ENCODE measurements at regions not wholly inside any gene's neighbourhood (a gene's known extent, or its start where the extent isn't known, plus 50 kb on each side); places are given as distances from the start of the nearest gene placed in this dataset.
"Not testable (repeated sequence)": the region's sequence is repeated elsewhere in the genome, so short reads cannot be mapped to it uniquely, and the experiment has no call there.

DNA sequence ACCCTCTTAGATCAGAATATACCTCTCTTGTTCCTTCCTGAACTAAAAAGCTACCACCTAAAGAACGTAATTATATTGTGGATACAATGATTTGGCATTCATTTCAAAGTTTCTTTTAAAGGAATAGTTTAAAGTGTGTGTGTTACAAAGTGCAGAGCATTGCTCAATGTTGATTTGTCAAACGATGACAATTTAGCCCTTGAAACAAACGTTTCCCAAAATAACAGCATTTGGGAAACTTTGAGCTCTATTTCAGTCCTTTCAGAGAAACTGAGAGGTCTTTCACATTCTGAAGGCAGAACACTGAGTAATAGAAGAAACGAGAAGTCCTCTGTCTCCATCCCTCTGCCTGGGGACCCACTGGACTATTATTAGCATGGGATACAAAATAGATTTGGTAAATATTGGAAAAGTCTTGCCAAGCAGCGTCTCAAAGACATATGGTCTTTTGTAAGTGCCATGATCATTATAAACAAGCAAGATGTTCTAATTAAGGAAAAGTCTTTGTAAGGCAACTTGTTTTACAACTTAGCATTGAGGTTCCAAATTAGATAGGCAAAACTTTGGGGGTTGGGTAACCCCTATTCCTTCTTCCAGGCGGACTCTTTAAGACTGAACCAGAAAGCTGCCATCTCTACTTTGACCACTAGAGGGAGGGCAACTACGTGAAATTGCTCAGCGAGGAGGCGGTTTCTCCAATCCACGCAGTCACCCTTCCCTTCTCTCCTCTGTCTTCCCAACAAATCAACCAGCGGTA is 208.8 kb downstream of the RNF144B start:
- DNase-seq (ENCODE audit: low read depth), result peak; percentile 12

DNA sequence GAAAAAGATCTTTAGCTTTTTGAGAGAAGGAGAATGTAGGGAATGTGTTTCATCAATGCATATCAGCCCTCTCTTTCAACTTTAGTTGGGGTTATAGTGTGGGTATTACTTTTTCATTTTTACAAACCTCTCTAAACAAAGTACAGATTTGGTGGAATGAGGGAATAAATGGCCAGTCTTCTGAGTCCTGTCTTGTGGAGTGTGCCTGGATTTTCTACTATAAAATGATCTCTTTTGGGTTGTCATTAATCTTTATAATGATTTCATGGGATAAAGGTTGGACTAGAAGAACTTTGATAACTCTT is 209.3 kb downstream of the RNF144B start:
- DNase-seq (ENCODE audit: low read depth), result no peak

DNA sequence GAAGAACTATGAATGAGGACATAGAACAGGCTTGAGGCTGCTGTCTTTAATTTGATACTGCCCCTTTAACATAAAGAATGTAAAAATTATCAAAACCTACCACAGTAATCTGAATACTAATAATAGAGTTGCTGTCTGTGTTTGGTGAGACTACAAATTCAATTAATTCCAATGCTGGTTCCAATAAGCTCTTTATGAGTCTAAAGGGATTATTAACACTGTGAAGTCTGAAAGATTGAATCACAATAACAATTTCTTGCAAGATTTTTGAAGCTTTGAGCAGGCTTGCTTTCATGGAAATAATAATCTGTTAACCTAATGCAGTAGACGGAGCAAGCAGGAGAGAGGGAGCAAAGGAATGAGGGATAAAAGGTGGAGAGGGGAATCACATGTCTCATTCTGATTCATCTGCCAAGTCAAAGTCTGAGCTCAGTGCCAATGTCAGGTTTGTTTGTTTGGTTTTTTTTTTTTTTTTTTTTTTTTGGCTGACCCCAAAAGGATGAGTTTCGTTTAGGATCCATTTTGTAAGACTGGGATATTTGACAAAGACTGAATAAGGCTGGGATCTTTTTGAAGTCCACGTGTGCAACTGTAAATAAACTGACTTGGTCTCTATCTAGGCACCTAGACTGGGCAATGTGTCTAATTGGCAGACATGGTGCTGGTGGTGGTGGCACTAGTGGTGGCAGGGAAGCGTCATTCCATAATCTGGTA is 211.6 kb downstream of the RNF144B start:
- DNase-seq (ENCODE audit: low read depth), result no peak

DNA sequence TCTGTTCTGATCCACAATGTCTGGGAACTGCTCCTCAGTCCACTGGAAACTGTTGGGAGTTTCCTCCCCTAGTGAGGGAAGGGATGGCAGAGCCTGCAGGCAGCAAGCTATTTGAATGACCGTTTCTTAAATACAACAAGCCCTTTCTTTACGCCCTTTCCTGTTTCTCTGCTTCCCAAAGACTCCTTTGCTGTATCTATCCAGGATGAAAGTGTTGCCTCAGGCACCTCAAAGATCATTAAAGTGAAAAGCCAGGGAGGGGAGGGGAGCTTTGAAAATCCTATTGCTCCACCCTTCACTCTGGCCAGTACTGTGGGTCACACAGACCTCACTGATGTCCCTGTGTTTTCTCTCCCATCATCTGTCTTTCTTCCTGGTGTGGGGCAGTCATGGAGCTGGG is 213.1 kb downstream of the RNF144B start:
- DNase-seq (ENCODE audit: low read depth), result no peak

DNA sequence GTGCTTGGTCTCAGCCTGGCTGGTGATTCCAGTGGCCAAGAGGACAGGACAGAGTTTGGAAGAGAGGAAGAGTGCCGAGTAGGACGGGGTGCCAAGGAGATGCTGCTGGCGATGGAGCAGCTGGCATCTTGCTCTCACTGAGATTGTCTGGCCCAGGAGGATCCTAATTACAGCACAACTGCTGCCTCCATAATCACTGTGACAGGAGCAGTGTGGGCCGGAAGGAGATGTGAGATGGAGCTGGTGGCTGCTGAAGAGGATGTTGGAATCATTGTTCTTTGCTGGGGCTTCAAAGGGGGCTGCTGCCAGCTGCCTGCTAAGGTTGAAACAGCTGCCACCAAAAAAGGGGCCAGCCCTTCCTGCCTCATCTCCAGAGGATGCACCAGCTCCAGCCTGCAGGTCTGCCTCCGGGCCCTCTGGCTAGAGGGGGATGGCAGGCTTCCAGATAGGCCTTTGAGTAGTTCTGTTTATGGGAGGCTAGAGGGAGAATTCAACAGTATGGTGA is 214.4 kb downstream of the RNF144B start:
- no peak for DNase-seq (ENCODE audit: low read depth)

DNA sequence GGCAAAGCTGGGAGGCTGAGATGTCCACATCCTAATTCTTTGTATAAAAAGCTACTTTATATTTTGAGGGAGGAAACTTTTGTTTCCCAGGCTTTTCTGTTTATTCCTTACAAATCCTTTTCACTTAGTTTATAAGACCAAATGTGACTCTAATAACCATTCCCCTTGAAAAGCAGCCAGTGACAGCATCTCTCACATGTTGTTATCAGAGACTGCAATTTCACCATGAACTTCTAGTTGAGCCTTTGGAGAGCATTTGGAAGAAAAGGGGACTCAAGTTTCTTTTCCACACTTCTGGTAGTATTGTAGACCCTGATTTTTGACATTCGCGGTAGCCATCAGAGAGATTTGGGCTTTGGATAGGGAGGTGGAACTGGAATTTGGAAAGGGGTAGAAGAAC is 215.8 kb downstream of the RNF144B start:
- no peak for DNase-seq (ENCODE audit: low read depth)

DNA sequence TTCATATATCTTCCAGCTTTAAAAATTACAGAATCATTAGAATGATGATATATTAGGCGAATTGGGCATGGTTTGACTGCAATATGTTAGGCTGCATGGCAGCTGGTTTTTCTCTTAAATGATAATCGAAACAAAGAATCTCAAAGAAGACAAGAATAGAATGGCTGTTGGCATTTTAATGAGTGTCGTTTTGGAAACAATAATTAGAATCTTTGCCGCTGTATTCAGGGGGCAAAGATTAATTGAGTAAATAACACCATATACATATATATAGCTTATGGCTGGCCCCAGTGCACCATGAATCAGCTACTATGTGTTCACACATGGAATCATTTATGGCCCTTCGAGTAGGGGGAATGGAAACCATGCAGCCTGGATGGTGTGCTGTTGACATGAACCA is 216.2 kb downstream of the RNF144B start:
- no peak for DNase-seq (ENCODE audit: low read depth)

DNA sequence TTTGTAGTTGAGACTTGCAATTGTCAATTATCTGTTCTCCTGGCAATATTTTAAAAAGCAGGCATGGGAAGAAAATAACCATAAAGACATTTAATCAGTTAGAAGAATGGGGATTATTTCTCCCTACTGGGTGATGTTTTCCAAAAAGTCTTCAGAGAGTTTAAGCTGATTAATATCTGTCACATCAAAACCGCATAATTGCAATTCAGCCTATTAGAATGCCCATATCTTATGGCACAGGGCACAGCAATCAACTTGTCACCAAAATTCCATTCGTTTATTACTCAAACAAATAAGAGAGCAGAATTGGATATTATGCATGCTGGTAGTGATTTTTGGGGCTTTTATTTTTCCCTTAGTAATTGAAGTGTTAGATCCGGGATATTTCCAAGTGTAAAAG is 218.7 kb downstream of the RNF144B start:
- no peak for DNase-seq (ENCODE audit: low read depth)

DNA sequence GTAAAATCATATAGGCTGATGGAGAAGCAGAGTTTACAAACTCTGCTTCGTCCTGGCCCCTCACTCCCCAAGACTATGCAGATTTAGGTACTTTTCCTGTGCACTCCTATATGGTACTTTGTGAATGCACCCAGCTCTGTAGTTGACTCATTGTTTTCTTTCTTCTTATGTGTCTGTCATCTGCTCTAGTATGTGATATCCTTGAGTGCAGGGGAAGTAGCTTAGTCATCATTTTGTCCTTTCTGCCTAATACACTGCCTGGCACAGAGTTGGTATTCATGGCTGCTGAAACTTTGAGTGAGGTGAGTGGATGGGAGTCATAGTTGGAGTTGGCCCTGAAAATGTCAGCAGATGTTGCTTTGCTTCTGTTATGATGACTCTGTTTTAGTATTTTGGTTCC is 222.6 kb downstream of the RNF144B start:
- no peak for DNase-seq (ENCODE audit: low read depth)

DNA sequence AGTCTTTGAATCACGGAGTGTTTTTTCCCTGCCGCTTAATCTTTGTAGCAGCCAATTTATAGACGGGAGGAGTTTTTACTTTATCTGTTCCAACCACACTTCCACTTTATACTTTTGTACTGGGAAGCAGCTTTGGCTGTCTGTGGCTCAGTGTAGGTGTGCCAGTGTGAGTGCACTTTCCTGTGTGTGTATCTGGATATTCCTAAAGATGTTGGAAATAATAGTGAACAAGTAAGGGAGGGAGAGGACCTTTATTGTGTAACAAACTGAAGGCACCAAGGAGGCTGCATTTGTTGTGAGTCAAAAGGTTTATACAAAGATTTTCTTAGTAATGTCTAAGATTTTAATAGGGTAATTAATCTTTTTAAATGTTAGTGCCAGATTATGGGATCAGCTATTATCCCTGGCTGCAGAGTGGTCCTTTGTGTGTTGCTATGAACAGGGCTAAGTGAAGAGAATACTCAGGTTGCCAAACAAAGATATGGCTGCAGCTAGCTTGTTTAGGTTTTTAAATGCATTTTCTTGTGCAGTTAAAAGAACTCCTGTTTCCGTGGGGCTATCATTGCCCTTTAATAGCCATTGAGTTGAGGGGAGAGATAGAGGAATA is 226.3 kb downstream of the RNF144B start:
- DNase-seq (ENCODE audit: low read depth), result no peak

DNA sequence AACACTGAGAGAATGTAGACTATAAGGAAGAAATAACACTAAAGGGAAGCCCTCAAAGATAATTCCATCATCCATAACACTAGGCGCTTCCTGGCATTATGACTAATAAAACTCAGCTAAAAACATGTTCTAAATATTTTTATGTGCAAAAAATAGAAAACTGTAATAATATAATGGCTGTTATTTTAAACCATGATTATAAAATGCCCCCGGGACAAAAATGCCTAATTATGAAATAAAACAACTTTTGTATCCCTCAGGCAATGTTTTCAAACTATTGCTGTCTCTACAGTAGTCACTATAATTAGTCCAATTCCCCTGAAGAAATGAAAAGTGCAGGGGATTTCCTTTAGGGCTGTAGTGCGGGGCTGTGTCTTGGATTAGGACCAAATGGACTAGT is 242.4 kb downstream of the RNF144B start:
- no peak for DNase-seq (ENCODE audit: low read depth)

DNA sequence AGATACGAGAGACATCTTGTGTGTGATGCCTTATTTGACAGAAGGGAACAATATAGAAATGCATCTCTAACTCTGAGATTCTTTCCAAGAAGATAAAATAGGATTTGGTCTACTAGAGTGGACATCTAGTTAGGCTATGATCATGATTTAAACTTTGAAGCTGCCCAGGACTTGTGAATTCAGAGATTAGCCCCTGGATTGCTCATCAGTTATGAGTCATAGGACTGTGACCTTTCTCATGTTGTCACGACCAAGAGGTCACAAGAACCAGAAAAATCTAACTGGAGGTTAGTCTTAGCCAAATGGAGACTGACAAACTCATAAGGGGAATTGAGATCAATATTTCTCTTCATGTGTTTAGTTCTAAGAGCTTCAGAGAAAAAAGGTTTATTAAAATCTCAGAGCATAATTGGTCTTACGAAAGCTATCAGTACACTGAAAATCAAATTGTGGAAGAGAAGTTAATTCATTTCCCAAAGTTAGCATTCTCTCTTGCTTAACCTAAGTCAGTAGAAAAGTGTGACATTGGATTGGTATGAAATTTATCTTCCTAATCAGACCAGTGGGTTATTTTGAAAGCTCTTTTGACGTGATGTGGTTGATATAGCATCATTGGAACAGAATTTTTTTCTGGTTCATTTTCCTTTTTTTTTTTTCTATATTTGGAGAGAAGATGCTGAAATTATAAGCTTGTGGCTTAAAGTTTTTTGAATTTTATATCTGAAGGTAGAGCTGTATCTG is 245.7 kb downstream of the RNF144B start:
- no peak for DNase-seq (ENCODE audit: low read depth)

DNA sequence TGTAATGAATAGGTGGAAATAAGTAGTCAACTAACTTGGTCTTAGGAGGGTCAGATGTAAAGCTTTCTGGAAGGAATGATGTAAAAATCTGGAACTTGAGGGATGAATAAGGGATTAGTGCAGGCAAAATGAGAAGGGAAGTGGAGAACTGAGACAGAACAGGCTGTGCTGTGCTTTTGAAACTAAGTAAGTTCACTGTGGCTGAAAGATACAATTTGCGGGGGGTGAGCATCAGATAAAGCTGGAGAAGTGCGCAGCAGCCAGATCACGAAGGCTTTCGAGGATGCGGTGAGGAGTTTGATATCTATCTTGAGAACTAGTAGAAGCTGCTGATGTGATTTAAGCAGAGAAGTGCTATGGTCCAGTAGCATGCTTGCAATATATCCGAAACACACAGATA is 247.8 kb downstream of the RNF144B start:
- DNase-seq (ENCODE audit: low read depth), result no peak

DNA sequence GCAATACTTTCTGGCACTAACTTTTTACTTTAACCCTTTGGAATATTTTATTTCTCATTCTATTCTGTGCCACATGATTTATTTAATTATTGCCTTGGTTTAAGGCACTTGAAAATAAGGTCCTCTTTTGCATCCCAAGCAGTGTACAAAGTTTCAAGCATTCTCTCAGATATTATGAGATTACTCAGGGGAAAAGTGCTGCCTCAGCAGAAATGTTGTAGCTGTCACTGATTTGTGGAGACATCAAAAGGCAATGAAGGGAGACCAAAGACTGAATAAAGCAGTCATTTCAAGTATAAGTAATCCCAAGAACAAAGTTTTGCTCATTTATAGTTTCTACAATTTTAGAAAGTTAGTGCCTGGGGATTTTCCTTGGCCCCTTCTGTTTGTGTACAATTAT is 253.0 kb downstream of the RNF144B start:
- no peak for DNase-seq (ENCODE audit: low read depth)

DNA sequence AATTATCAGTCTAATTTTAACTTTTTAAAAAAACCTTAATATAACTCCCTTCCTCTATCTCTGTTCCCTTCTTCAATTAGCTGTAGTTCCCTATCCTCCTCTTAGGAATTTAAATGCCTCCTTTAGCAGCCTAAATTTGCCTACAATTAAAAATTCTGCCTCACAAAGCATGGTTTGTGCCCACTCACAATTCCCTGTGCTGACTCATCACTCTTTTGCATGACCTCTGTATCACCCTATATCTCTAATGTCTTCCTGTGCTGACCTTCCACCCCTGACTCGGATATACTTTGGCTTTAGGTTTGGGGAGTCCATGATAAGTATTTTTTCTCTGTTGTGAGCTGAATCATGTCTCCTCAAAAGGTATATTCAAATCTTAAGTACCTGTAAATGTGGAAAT is 253.6 kb downstream of the RNF144B start:
- no peak for DNase-seq (ENCODE audit: low read depth)

DNA sequence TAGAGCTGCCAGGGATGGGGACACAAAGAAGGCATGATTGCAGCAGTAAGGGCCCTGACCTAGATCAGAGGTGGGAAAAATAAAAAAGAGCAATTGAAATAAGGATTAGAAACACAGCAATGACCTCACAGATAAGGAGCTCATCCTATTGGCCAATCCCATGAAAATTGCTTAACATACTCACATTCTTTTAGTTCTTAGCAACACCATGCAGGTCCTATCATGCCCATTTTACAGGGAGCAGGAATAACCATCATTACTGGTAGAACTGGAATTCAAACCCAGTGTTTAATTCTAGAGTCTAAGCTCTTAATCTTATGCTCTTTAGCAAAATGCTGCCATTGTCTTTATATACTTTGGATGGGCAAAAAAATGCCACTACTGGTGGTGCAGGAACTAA is 267.7 kb downstream of the RNF144B start:
- DNase-seq (ENCODE audit: low read depth), result no peak

DNA sequence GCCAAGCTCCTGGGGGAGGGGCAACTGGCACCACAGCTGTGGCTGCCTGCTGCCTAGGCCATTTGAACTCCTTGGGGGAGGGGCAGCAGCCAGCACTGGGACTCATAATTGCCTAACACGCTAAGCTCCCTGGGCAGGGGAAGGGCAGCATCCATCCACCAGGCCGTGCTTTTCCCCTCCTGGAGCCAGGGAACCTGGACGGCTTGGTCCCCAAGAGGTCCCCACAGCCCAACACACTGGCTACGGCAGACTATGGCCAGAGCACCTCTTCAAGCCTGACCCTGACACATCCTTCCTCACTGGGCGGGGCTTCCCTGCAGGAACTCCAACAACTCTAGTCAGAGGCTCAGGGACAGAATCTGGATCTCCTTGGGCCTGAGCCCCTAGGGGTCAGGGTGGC is 269.4 kb downstream of the RNF144B start:
- no peak for DNase-seq (ENCODE audit: low read depth)

DNA sequence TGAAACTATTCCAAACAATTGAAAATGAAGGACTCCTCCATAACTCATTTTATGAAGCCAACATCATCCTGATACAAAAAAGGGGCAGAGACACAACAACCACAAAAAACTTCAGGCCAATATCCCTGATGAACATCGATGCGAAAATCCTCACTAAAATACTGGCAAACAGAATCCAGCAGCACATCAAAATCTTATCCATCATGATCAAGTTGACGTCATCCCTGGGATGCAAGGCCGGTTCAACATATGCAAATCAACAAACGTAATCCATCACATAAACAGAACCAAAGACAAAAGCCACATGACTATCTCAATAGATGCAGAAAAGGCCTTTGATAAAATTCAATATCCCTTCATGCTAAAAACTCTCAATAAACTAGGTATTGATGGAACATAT is 272.8 kb downstream of the RNF144B start:
- DNase-seq (ENCODE audit: low read depth), result not testable (repeated sequence)

DNA sequence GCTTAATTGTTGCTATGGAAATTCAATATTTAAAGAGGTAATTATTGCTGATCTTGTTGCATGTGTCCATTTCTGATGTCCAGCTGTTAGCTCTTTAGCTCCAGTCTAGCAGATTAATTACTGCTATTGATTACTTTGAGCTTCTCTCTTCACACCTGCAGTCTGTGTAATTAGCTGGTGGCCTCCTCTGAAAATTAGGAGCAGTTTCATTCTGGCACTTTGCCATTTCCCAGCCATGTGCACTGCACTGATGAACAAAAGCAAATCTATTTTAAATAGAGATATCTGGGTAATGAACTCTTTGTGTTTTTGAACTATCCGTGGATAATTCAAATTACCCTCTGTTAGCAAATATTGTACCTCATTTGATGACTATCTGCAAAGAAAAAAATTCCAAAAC is 275.9 kb downstream of the RNF144B start:
- DNase-seq (ENCODE audit: low read depth), result no peak

DNA sequence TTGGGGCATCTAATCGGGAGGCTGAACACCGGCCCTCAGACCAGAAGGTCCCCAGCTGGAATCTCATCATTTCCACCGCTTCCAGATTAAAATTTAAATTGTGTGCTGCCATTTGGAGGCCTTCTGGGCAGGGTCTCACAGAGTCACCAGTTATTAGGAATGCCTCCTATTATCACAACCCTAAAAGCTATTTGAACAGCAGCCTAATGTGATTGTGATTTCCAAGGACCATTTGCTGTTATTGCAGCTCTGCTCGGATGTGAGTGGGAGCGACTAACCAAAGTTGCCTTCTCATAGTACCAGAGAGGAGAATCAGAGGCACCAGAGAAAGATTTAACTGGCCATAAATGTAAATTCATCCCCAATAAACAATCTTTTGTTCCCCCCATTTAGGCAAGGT is 277.3 kb downstream of the RNF144B start:
- DNase-seq (ENCODE audit: low read depth), result no peak

DNA sequence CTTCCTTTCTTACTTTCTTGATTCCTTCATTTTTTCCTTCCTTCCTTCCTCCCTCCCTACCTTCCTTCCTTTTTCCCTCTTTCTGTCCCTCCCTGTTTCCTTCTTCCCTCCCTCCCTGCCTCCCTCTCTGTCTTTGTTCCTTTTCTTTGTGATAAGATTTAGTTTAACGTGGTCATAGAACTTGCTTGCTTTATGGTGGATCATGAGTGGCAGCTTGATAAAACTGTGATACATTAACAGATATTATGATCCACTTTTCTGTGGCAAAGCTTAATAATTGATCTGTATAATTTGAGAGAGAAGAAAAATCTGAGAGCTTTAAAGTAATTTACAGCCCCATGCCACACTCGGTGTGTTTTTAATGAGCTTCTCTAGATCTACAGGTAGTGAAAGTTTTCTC is 280.5 kb downstream of the RNF144B start:
- no peak for DNase-seq (ENCODE audit: low read depth)

DNA sequence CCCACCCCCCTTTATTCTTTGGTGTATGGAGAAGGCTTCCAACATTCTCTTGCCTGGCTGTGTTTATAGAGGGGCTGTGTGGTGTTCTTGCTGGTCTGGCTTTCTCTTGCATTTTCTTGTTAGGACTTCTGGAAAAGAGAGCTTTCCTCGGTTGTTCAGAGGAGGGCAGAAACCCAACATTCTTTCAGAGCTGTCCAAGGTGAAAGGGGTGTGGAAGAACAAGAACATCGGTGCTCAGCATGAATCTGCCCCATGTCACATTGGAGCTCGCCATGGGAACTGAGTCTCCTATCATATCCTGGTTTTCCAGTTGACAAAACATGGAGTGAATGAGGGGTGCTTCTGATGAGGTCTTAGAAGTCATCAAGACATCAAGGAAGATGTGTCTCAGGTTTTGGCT is 281.8 kb downstream of the RNF144B start:
- no peak for DNase-seq (ENCODE audit: low read depth)

DNA sequence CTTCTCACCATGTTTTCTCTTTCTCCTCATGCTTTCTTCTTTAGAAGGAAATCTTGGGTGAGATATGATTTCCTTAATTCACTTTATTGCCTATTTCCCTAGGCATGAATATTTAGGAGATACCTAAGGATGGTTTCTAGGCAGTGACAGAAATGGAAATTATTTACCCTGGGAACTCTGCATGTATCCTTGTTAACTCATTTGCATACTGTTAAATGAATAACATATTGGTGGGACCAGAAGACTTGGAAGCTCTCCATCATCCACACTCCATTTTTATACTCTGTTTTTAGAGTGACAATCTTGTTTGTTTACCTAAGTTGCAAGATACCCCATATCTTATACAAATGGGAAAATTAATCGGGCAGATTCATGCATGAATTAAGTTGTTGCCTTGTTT is 285.7 kb downstream of the RNF144B start:
- DNase-seq (ENCODE audit: low read depth), result no peak

Measured in activated T-cell treated with anti-CD3 and anti-CD28 coated beads for 1 hour (primary cell).